RWPE1 (cell line): ENCODE measurements at regions not wholly inside any gene's neighbourhood (a gene's known extent, or its start where the extent isn't known, plus 50 kb on each side); places are given as distances from the start of the nearest gene placed in this dataset.

Source experiments
- CTCF ChIA-PET: fragments of 350-600 bp; sonication (Branson Sonifier 250); formaldehyde crosslinking; extraction: SDS; loops from one replicate; lab custom pipeline; 2021; lab: Yijun Ruan, JAX
- POLR2A ChIA-PET: fragments of 400-600 bp; formaldehyde crosslinking; extraction: SDS; loops from one replicate; lab custom pipeline; 2020; ENCODE audit warnings: antibody characterized with exemption; ENCODE audit not compliant: low non-redundant PET; lab: Yijun Ruan, JAX
- DNase-seq: peaks from one replicate; pipeline ENCODE4 v3.0.0; 2012; ENCODE audit warnings: low spot score
- H3K27ac ChIP-seq: fragments of 450-650 bp; 2 replicates; pipeline ENCODE4 v1.5.1; 2017
- CTCF ChIP-seq: fragments of 450-650 bp; conservative IDR thresholded peaks from 2 replicates; pipeline ENCODE4 v1.5.1; 2017; ENCODE audit warnings: low read depth, mild to moderate bottlenecking

- TF ChIP-seq CTCF = no peak
- H3K27ac ChIP-seq = no peak overlapping the region
- no peak for DNase-seq
- POLR2A ChIA-PET = no interaction called here
- CTCF ChIA-PET = interaction anchor here (0.7 to 1.0 kb wide), 2 partner anchors 529 to 1909 kb away, joined by 3 to 4 read pairs; no protein-coding TSS in a partner anchor
Observed at GRCh38 chr7:21238400-21239116, 189.3 kb upstream of the SP4 start.

- no peak for TF ChIP-seq CTCF
- H3K27ac ChIP-seq = no peak overlapping the region
- POLR2A ChIA-PET = no interaction called here
- no peak for DNase-seq
- CTCF ChIA-PET = no interaction called here
Observed at GRCh38 chr7:21243265-21243664, 184.6 kb upstream of the SP4 start.

DNA sequence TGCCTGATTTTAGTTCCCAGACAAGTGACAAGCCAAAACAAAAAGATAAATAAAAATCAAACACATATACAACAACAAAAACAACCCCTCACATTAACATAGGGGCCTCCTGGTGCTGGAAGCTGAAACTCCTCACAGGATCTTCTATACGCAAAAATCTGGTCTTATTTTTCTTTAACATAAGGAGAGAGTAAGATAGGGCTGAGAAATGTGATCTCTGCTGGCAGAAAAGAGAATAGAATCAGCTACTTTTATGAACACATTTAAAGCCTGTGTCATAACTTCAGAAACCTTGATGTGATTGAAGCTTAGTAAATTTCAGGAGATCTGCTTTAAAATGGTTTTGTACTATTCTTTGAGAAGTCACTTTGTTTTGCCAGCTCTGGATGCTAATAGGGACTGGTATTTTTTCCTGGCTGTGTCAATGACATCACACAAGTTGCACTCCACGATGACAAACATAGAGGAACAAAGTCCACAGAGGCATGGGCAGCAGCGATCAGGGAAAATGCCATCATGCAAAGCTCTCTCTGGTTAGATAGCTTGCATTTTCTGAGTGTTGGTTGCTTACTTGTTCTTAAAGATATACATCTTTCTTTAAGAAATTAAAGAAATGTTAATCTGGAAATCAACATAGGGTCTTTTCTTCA, 176.6 kb upstream of the SP4 start:
- POLR2A ChIA-PET = interaction anchor here (0.6 kb wide), 1 partner anchor 1112 kb away, joined by 3 read pairs; no protein-coding TSS in a partner anchor
- CTCF ChIA-PET = interaction anchor here (0.6 to 2.8 kb wide), 3 partner anchors 148 to 516 kb away, joined by 3 to 11 read pairs (median 9); no protein-coding TSS in a partner anchor
- DNase-seq = no peak
- TF ChIP-seq CTCF = no peak
- no peak overlapping the region for H3K27ac ChIP-seq

GRCh38 chr7:21253740-21254687, 173.9 kb upstream of the SP4 start:
- POLR2A ChIA-PET = no interaction called here
- CTCF ChIA-PET = interaction anchor here (0.5 to 5.1 kb wide), 22 partner anchors 10 to 1187 kb away, joined by 3 to 51 read pairs (median 3); no protein-coding TSS in a partner anchor
- TF ChIP-seq CTCF = peak; percentile 71
- peak; percentile 53 for DNase-seq
- no peak overlapping the region for H3K27ac ChIP-seq

- DNase-seq = peak; percentile 23
- TF ChIP-seq CTCF = peak; percentile 65
- no peak overlapping the region for H3K27ac ChIP-seq
- ChIA-PET CTCF (interaction anchor here (0.5 to 5.1 kb wide), 5 partner anchors 21 to 669 kb away, joined by 3 to 51 read pairs (median 3); no protein-coding TSS in a partner anchor), POLR2A (no interaction called here)
Observed at GRCh38 chr7:21256310-21256877, 171.5 kb upstream of the SP4 start.

- no peak for DNase-seq
- POLR2A ChIA-PET = no interaction called here
- H3K27ac ChIP-seq = no peak overlapping the region
- TF ChIP-seq CTCF = no peak
- CTCF ChIA-PET = interaction anchor here (0.7 kb wide), 1 partner anchor 1080 kb away, joined by 4 read pairs; no protein-coding TSS in a partner anchor
Observed at GRCh38 chr7:21260939-21261338, 166.9 kb upstream of the SP4 start.
